HepG2 (cell line): ENCODE measurements at regions not wholly inside any gene's neighbourhood (a gene's known extent, or its start where the extent isn't known, plus 50 kb on each side); places are given as distances from the start of the nearest gene placed in this dataset.

Experiments
- ATF3 ChIP-seq: sonication (generic); formaldehyde crosslinking; IDR thresholded peaks from 2 replicates; pipeline ENCODE4 v1.4.0; 2020; ENCODE audit warnings: missing genetic modification reagents
- BRF2 ChIP-seq: sonication (generic); formaldehyde crosslinking; IDR thresholded peaks from 2 replicates; pipeline ENCODE4 v1.8.1; 2022; ENCODE audit warnings: mild to moderate bottlenecking, missing genetic modification reagents
- EZH2 ChIP-seq: conservative IDR thresholded peaks from 2 replicates; pipeline ENCODE4 v1.6.1; 2012; ENCODE audit warnings: mild to moderate bottlenecking, low read depth, low read length, moderate library complexity
- MZF1 ChIP-seq: sonication (generic); formaldehyde crosslinking; IDR thresholded peaks from 2 replicates; pipeline ENCODE4 v1.8.1; 2023; ENCODE audit warnings: mild to moderate bottlenecking, missing genetic modification reagents, borderline replicate concordance
- NCOA1 ChIP-seq: sonication (generic); formaldehyde crosslinking; IDR thresholded peaks from 2 replicates; pipeline ENCODE4 v1.9.0; 2021; ENCODE audit warnings: missing genetic modification reagents
- TARDBP ChIP-seq: sonication (generic); formaldehyde crosslinking; IDR thresholded peaks from 2 replicates; pipeline ENCODE4 v1.8.0; 2022; ENCODE audit warnings: mild to moderate bottlenecking, missing genetic modification reagents
- TFDP2 ChIP-seq: sonication (generic); formaldehyde crosslinking; IDR thresholded peaks from 2 replicates; pipeline ENCODE4 v1.4.0; 2020; ENCODE audit warnings: missing genetic modification reagents
- ZBTB33 ChIP-seq: sonication (generic); formaldehyde crosslinking; IDR thresholded peaks from 2 replicates; pipeline ENCODE4 v1.4.0; 2020; ENCODE audit warnings: missing genetic modification reagents
- ZFP82 ChIP-seq: sonication (generic); formaldehyde crosslinking; IDR thresholded peaks from 2 replicates; pipeline ENCODE4 v1.5.1; 2020; ENCODE audit warnings: mild to moderate bottlenecking, missing genetic modification reagents, borderline replicate concordance
- ZFP90 ChIP-seq: sonication (generic); formaldehyde crosslinking; IDR thresholded peaks from 2 replicates; pipeline ENCODE4 v1.8.0; 2022; ENCODE audit warnings: missing genetic modification reagents, mild to moderate bottlenecking, inconsistent platforms, borderline replicate concordance
- ZNF446 ChIP-seq: sonication (generic); formaldehyde crosslinking; IDR thresholded peaks from 2 replicates; pipeline ENCODE4 v1.5.0; 2020; ENCODE audit warnings: mild to moderate bottlenecking, missing genetic modification reagents
- ZNF564 ChIP-seq: sonication (generic); formaldehyde crosslinking; IDR thresholded peaks from 2 replicates; pipeline ENCODE4 v1.8.1; 2023; ENCODE audit warnings: mild to moderate bottlenecking, missing genetic modification reagents

GRCh38 chr3:174633342-174633741 lies 225.8 kb upstream of the NAALADL2 start:
- no peak for TF ChIP-seq MZF1 (CRISPR knock-in tag)
- TF ChIP-seq ZFP90 (CRISPR knock-in tag): no peak
- TF ChIP-seq NCOA1 (CRISPR knock-in tag): no peak
- TF ChIP-seq BRF2 (CRISPR knock-in tag): no peak
- TF ChIP-seq ZFP82 (CRISPR knock-in tag): no peak
- no peak for TF ChIP-seq ZBTB33 (CRISPR knock-in tag)
- no peak for TF ChIP-seq ZNF446 (CRISPR knock-in tag)
- TF ChIP-seq TARDBP: no peak
- TF ChIP-seq ATF3 (CRISPR knock-in tag): no peak
- no peak for TF ChIP-seq TFDP2
- no peak for TF ChIP-seq ZNF564 (CRISPR knock-in tag)
- TF ChIP-seq EZH2: no peak
